GM18517 (cell line): ENCODE measurements at regions not wholly inside any gene's neighbourhood (a gene's known extent, or its start where the extent isn't known, plus 50 kb on each side); places are given as distances from the start of the nearest gene placed in this dataset.

Experiments
- ATAC-seq: cut with Tn5 transposase; IDR thresholded peaks from one replicate; pipeline ENCODE4 v1.9.1; 2021; ENCODE audit warnings: mild to moderate bottlenecking, moderate library complexity; ENCODE audit not compliant: unreplicated experiment

DNA sequence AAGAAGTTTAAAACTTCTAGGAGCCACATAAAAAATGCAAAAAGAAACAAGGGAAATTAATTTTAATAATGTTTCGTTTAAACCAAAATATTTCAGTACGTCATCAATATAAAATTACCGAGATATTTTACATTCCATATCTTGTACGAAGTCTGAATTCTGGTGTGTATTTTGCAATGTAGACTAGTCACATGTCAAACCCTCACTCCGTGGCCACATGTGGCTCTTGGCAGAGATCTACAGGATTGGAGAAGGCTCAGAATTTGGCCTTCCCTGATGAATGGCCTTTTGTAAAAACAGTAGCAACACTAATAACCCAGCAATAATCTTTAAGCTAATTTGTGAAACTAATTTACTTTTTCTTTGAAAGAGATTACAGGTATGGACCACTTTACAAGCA, 217.1 kb downstream of the PRL start:
- ATAC-seq: no peak

DNA sequence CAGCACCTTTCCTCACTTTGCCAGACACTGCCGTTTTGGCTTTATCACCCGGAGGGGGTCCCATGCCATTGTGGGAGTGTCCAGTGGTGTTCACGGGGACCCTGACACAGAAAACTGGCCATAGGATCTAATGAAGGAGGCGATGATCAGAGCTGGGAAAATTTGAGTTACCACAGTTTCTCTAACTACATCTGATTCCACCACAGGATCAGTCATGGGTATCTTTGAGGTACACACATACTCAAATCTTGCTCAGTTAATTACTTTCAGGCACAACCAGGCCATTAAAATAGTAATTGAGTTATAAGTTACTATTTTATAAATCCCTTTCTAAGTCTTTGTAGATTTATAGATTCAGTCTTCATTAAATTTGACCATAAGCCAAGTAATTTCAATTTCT, 215.1 kb downstream of the PRL start:
- no peak for ATAC-seq

DNA sequence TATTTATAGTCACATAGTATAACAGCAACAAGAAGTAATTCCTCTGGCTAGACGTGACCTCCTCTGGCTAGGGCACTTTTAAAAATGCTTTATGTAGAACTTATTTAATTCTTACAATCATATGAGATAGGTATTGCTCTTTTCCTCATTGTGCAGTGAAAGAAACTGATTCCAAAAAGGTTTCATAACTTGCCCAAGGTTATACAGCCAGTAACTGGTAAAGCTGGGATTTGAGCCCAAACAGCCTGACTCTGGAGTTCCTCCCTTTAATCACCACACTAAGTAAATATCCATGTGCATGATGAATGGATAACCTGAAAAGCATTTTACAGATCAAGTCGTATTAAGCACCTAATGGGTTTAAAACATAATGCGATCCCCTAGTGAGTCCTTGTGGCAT, 214.6 kb downstream of the PRL start:
- ATAC-seq: no peak

DNA sequence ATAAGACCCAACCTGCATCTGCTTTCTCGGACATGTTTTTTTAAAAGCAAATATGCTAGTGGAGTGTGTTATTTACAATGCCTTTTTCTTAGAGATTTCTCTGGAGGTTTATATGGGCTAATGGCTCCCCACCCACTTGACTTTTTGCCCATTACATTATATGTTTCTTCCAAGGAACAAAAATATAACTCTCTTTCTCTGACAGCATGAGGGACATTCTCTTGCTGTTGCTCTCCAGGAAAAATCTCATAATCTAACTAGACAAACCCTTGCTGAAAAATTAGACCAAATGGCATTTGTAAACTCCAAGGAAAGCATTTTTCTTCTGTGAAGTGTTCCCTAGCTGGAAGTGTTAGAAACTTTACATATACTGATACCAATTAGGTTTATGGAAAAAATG, 213.7 kb downstream of the PRL start:
- no peak for ATAC-seq

DNA sequence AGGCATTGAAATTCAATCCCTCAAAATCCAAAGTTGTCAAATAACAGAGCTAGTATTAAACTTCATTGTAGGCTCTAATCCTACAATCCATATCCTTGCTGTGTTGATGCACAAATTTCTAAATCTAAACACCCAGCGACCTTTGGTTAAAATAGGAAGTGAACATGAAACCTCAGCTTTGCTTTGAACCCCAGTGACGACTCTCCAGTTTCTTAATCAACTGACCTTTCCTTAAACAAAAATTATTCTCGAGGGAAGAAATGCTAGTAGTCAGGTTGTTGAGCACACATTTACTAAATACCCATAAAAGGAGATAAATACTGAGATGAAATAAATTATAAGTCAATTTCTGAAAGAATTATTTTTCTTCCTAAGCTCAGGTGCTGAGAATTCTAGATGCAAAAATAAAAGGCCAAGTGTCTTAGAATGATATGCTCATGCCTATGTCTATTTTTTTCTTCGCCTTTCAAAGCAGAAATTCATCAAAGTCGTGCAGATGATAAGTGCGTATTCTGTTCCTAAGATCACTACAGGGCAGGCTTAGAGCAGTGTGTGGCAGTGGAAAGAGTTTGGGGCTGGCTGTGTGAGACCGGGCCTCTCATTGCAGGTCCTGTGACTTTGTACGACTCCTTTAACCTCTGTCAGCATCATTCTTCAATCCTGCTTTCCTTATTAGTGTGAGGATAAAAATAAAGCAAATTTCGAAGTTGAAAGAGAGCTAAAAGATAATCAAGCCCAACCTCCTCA, 208.7 kb downstream of the PRL start:
- ATAC-seq: no peak

DNA sequence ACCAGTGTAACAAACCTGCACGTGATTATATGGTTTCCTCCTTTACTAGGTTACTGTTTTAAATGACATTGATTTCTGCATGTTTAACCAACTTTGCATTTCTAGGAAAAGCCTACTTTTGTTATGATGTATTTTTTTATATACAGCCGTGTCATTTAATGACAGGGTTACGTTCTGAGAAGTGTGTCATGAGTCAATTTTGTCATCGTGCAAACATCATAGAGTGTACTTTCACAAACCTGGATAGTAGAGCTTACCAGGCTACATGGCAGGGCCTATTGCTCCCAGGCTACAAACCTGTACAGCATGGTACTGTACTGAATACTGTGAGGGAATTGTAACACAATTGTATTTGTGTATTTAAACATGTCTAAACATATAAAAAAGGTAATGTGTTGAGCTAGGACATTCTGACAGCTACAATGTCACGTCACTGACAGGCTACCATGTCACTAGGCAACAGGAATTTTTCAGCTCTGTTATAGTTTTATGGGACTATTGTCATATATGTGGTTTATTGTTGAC, 205.3 kb downstream of the PRL start:
- ATAC-seq: no peak

DNA sequence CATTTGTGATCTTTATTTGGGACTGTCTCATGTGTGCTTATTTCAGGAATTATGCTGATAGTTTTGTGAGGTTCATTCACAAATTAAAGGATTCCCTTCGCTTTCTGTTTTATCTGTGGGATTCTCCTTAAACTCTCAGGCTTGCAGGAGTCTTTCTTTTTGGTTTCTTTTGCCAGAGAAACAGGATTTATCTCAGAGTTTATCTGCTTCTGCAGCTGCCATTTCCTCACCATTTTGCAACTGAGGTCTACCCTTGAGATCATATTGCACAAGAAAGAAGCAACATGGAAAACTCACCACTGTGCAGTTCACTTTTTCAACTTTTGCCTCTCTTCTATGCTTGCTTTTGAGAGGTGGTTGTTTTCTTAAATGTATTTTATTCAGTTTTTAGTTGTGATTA, 201.0 kb downstream of the PRL start:
- no peak for ATAC-seq

DNA sequence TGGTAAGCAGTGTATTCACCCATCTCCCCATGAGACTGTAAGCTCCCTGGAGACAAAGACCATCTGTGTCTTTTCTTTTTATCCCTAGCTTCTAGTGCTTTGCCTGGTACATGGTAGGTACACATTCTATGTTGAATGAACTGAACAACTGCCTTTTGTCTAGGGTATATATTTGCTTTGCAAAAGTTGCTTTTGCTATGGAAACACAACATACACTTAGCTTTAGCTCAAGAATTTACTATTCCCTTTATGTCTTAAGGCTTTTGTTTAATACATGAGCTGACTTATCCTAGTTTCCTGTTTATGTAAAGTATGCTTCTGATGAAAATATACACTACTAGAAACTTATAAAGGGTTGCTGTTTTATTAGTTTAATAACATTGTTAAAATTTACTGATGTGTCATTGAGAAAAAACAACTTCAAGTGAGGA, 198.2 kb downstream of the PRL start:
- no peak for ATAC-seq

DNA sequence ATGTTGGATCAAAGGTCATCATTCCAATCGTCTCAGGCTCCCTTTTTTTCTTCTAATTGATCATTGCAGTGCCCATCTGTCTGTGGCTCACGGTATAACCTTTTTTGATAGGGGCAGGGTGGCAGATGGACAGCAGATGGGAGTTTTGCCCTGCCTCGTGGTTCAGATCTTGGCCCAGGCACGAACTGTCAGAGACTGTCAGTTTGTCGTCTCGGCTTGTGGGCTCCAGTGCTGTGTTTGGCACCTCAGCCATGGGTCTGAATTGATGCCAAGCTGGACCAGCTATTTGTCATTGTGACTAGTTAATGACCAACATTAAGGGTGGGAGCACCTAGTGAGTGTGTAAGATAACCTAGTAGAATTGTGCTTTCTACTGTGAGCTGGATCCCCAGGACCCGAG, 197.6 kb downstream of the PRL start:
- ATAC-seq: no peak

DNA sequence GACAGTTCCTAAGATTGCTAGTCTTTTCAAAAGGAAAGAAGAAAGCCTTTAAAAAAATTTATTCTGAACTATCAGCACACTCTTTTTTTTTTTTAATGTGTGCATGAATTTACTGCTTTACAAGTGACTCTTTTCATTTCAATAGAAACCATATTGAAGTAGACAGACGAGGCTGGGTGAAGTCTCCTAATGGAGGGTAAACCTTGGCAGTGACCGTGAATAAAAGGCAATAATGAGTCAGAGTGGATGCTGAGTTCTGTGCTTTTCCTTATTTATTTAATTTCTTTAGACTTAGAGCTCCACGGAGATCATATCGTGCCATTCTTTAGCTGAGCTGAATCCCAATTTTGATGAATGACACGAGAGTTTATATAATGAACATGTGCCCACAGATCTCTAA, 196.9 kb downstream of the PRL start:
- no peak for ATAC-seq

DNA sequence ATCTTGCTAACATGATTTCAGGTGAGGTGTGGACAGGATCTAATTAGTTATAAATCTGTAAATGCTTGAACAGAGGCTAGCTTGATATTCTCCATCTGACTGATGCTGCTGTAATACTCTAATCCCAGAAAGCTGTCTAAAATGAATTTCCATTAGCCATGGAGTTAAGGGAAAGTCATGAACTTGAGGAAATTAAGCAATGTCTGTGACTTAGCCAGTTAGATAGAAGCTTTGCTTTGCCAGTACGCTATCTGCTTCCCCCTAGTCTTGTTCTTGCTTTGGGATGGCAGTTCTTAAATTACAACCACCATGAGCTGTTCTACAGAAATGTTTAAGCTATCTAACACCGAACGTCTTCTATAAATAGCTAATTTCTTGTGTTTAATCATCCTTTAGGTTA, 195.7 kb downstream of the PRL start:
- no peak for ATAC-seq

DNA sequence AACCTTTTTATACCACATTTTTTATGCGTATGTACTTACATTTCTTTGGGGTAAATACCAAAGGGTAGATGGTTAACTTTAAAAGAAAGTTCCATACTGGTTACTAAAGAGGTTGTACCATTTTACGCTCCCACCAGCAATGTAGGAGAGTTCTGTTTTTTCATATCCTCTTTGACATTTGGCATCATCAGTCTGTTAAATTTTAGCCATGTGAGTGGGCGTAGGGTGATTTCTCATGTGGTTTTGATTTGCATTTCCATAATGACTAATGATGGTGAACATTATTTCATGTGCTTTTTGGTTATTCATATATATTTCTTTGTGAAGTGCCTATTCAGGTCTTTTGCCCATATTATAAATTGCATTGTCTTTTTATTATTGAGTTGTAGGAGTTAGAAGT, 194.2 kb downstream of the PRL start:
- ATAC-seq: peak; percentile 96

DNA sequence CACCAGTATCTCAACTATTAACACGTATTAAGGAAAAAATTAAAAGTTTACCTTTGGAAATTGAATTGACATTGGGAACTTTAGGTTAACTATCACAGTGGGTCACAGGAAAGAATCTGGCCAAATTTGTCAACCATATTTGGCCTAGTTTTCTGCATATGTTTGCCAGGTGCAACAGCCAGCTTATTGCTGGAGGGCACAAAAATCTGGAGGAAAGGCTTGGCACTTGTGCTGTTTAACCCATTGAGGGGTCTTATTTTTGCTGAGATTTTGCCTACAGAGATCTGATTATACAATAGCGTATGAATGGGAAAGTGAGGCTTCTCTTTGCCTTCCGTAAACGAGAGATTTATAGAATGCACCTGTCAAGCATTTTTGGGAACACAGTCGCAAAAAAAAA, 190.4 kb downstream of the PRL start:
- no peak for ATAC-seq

DNA sequence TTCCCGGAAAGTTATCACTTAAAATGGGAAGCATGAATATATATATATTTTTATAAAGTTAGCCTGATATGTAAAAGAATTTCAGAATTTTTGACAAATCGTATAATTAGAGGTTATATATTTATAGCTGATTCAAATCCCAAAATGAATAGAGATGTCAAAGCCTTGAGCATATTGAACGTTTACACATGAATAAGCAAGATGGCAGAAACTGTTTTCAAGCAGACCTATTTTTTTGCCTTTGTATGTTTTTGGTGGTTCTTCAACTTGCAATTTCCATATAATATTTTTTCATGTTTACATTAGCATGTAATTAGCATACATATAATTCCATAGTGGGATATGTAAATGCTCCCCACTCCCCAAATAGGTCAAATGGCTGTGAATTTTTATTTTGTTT, 189.9 kb downstream of the PRL start:
- no peak for ATAC-seq

DNA sequence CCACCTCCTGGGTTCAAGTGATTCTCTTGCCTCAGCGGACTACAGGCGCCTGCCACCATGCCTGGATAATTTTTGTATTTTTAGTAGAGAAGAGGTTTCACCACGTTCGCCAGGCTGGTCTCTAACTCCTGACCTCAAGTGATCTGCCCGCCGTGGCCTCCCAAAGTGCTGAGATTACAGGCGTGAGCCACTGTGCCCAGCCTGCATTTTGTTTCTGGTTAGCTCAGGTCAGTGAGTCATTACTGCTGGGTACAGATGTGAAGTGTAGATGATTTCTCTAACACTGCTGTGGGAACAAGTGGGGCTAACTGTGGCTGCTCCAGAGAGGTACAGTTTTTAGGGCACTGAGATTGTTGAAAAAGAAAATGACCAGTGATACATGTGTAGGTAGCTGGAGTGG, 188.6 kb downstream of the PRL start:
- ATAC-seq: no peak

DNA sequence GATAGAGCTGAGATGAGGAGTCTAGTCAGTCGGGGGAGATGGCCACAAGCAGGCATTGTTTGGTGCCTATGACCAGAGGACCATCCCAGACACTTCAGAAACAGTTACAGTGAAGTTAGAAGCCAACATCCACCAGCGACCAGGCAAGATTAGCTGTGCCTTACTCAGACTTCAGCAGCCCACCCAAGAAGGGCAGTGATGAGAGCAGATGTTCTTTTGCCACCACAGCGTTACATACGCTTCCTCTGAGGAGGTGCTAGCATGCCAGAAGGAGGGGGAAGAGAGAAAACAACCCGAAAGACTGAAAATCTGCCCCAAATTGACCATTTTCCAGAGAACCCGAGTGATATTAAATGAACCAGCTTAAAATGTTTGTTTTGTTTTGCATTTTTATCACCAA, 186.8 kb downstream of the PRL start:
- no peak for ATAC-seq

DNA sequence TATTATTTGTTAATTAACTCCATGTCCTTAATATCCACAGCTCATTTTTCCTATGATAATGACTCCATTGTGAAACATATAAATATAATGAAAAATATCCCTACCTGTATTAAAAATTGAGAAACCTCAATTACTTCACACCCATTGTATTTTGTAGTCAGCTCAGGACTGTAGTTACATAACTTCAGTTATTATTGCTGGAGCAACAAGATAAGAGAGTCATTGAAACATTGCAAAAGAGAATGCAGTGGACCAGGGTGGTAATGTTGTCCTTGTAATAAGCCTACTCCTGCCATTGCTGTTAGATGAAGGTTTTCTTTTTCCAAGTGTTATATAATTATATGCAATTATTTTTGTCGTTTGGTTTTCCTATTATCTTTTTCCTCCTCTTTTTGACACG, 184.4 kb downstream of the PRL start:
- ATAC-seq: no peak

DNA sequence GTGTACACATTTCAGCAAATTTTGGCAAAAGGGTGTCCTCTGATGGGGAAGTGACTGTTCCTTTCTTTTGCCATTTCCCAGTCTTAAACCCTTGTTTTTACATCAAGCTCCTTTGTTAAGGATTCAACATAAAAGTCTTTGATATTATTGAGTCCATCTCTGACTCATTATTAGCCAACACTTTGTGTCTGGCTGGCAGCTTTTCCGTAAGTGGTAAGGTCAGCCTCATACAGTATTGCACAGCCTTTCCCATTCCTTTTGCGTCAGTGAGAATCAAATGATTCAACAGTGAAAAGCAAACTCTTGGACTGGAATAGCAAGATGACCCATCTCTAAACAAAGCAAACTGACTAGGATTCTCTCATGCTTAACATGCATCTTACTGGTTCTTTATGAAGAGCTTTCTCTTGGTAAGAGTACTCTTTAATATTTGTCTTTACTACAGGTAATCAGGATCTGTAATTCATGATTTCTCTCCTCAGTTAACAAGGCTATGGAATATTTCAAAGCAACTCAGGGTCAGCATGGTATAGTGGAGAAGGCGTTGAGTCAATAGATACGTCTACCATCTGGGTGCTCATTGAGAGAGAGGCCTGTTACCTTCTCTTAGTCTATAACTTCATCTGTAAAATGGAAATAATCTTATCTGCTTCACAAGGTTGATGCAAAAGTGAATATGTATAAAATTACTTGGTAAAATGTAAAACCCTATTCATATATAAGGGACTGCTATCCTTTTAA, 183.6 kb downstream of the PRL start:
- ATAC-seq: no peak

DNA sequence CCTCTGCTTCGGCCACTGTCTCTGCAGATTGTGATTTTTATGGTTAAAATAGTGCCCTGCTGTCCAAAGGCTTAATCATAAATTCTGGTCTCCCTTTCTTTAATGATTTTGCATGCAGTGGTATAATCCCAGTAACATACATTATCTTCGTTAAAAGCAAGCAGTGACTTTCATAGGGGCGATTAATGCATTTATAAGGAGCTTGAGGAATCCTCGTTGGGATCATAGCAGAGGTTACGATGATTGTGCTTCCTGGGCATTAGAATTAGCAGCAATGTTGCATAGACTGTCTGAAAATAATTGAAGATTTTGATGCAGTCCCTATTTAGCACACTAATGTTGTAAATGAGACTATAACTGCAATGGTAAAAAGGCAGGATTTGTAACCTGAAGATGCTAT, 181.3 kb downstream of the PRL start:
- no peak for ATAC-seq

DNA sequence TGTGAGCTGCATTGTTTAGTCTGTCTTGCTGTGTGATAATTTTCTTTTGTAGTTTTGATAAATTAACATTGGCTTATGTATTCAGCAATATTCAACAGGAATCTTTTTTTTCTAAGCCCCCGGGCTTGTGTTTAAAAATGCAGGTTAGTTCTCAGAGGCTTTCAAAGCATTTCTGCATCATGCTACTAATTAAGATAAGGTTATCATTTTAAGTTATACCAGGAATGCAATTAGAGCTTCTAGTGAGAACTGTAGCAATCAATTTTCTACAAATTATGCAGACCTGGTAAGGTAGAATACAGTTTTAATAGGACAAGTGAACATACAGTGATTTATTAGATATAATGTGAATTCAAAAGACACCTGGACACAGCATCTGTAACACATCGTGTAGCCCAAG, 179.2 kb downstream of the PRL start:
- ATAC-seq: no peak

DNA sequence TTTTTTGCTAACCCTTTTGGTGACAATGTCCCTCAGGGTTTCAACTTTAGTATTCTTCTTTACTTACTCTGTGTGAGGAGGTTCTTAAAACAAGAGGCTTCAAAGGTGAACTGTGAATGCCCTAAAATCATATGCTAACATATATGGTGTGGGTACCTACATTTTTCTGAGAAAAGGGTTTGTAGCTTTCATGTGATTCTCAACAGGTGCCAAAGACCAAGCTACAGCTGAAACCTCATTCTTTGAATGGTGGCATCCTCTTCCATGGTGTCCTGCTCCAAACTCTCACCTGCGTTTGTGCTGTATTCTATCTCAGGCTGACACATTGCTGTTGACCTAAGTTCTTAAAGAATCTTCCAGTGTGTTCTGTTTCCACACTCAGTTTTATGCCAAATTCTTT, 177.3 kb downstream of the PRL start:
- no peak for ATAC-seq

DNA sequence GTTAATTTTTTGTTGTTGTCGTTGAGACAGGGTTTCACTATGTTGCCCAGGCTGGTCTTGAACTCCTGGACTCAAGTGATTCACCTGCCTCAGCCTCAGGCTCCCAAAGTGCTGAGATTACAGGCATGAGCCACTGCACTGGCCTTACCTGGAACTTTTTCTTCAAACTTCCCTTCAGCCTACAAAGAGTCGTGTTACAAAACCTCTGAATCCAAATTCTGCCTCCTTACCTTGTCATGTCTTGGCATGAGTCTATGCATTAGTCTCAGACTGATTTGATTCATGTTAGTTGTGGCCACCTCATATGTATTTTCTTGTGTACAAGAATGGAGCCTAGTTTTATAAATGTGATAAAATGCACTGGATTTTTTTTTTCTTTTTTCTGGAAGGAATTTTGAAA, 172.1 kb downstream of the PRL start:
- ATAC-seq: no peak
